GM19351 (cell line): ENCODE measurements at regions not wholly inside any gene's neighbourhood (a gene's known extent, or its start where the extent isn't known, plus 50 kb on each side); places are given as distances from the start of the nearest gene placed in this dataset.
"Not testable (repeated sequence)": the region's sequence is repeated elsewhere in the genome, so short reads cannot be mapped to it uniquely, and the experiment has no call there.

Experiments
- ATAC-seq: cut with Tn5 transposase; IDR thresholded peaks from one replicate; pipeline ENCODE4 v1.9.1; 2021; ENCODE audit warnings: mild to moderate bottlenecking, moderate library complexity; ENCODE audit not compliant: unreplicated experiment

- ATAC-seq, result no peak
Measured at GRCh38 chr14:38357557-38357956, 101.7 kb upstream of the CLEC14A start.

GRCh38 chr14:38355473-38355872 is 99.6 kb upstream of the CLEC14A start:
- ATAC-seq, result not testable (repeated sequence)

GRCh38 chr14:38350102-38350501 is 94.2 kb upstream of the CLEC14A start:
- no peak for ATAC-seq

- ATAC-seq, result no peak
Measured at GRCh38 chr14:38342803-38343202, 86.9 kb upstream of the CLEC14A start.

GRCh38 chr14:38339696-38340095 is 83.8 kb upstream of the CLEC14A start:
- ATAC-seq, result no peak

- no peak for ATAC-seq
Measured at GRCh38 chr14:38336298-38336697, 80.4 kb upstream of the CLEC14A start.

GRCh38 chr14:38330275-38330674 is 74.4 kb upstream of the CLEC14A start:
- no peak for ATAC-seq

- ATAC-seq, result no peak
Measured at GRCh38 chr14:38329246-38329645, 73.4 kb upstream of the CLEC14A start.

- ATAC-seq, result no peak
Measured at GRCh38 chr14:38316922-38317321, 61.0 kb upstream of the CLEC14A start.

GRCh38 chr14:38311655-38312054 is 55.8 kb upstream of the CLEC14A start:
- no peak for ATAC-seq

GRCh38 chr14:38310420-38310995 is 54.6 kb upstream of the CLEC14A start:
- no peak for ATAC-seq

GRCh38 chr14:38309522-38310277 is 53.8 kb upstream of the CLEC14A start:
- ATAC-seq, result no peak
